H1 (cell line): ENCODE measurements at regions not wholly inside any gene's neighbourhood (a gene's known extent, or its start where the extent isn't known, plus 50 kb on each side); places are given as distances from the start of the nearest gene placed in this dataset.

Source experiments
- EZH2 ChIP-seq: fragments of 200-600 bp; sonication (generic); IDR thresholded peaks from 2 replicates; pipeline ENCODE4 v1.7.1; 2012; ENCODE audit warnings: low read depth, mild to moderate bottlenecking, moderate library complexity, low read length, inconsistent platforms; ENCODE audit not compliant: severe bottlenecking
- GABPA ChIP-seq: IDR thresholded peaks from 2 replicates; pipeline ENCODE4 v1.6.1; 2011; ENCODE audit warnings: mild to moderate bottlenecking, low read length, moderate library complexity, borderline replicate concordance; ENCODE audit not compliant: insufficient read depth
- MAFK ChIP-seq: IDR thresholded peaks from 2 replicates; pipeline ENCODE4 v1.6.1; 2012; ENCODE audit warnings: low read depth, mild to moderate bottlenecking, improper control_type of control experiment, low read length
- POLR2A ChIP-seq, 2 experiments: IDR thresholded peaks; 1 replicate in 1 of 2; 2 replicates in 1 of 2; pipeline ENCODE4 v1.6.1; 2011; ENCODE audit warnings: low read depth in 2 of 2, low read length in 2 of 2, mild to moderate bottlenecking in 2 of 2; ENCODE audit errors: control extremely low read depth in 1 of 2
- POU5F1 ChIP-seq: IDR thresholded peaks from 2 replicates; pipeline ENCODE4 v1.6.1; 2011; ENCODE audit warnings: low read depth, mild to moderate bottlenecking, low read length, moderate library complexity
- RAD21 ChIP-seq, 2 experiments: IDR thresholded peaks in 1 of 2; conservative IDR thresholded peaks in 1 of 2; 2 replicates each; pipeline ENCODE4 v1.6.1; 2011; ENCODE audit warnings: low read depth in 2 of 2, low read length in 2 of 2, improper control_type of control experiment in 1 of 2, inconsistent platforms in 1 of 2, mild to moderate bottlenecking in 1 of 2, moderate library complexity in 1 of 2
- TF ChIP-seq, protein P1 (sequence below), 3 experiments: IDR thresholded peaks; 1 replicate in 2 of 3; 2 replicates in 1 of 3; pipeline versions ENCODE4 v1.5.1 to v1.6.1; 2011; ENCODE audit warnings: low read length in 3 of 3, mild to moderate bottlenecking in 3 of 3, inconsistent platforms in 2 of 3, low read depth in 1 of 3, moderate library complexity in 1 of 3; ENCODE audit not compliant: insufficient read depth in 1 of 3; ENCODE audit errors: control extremely low read depth in 1 of 3
- TF ChIP-seq, protein P2 (sequence below): IDR thresholded peaks from 2 replicates; pipeline ENCODE4 v1.6.1; 2012; ENCODE audit warnings: inconsistent platforms
- TF ChIP-seq, protein P3 (sequence below): IDR thresholded peaks from 2 replicates; pipeline ENCODE4 v1.6.1; 2011; ENCODE audit warnings: low read depth, mild to moderate bottlenecking, low read length; ENCODE audit not compliant: insufficient read depth

DNA sequence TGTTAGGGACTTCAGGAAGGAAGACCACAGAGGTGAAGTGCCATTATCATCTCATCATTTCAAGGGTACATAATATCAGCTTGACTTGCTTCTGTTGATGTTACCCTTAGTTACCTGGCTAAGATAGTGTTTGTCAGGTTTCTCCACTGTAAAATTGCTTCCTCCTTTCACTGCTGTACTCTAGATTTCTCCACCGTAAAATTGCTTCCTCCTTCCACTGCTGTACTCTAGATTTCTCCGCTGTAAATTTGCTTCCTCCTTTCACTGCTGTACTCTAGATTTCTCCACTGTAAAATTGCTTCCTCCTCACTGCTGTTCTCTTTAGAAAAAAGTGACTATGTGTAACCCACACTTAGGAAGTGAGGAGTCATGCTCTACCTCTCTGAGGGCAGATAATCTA, 1460.3 kb downstream of the SUCLG1 start:
- no peak for TF ChIP-seq MAFK
- TF ChIP-seq, protein P1, sequence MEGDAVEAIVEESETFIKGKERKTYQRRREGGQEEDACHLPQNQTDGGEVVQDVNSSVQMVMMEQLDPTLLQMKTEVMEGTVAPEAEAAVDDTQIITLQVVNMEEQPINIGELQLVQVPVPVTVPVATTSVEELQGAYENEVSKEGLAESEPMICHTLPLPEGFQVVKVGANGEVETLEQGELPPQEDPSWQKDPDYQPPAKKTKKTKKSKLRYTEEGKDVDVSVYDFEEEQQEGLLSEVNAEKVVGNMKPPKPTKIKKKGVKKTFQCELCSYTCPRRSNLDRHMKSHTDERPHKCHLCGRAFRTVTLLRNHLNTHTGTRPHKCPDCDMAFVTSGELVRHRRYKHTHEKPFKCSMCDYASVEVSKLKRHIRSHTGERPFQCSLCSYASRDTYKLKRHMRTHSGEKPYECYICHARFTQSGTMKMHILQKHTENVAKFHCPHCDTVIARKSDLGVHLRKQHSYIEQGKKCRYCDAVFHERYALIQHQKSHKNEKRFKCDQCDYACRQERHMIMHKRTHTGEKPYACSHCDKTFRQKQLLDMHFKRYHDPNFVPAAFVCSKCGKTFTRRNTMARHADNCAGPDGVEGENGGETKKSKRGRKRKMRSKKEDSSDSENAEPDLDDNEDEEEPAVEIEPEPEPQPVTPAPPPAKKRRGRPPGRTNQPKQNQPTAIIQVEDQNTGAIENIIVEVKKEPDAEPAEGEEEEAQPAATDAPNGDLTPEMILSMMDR (IDR thresholded peaks at IDR 0.05; ENCODE audit: control extremely low read depth in 1 of 3, insufficient read depth in 1 of 3, low read depth in 1 of 3, low read length in 3 of 3) = no peak
- TF ChIP-seq EZH2 = no peak
- TF ChIP-seq, protein P2, sequence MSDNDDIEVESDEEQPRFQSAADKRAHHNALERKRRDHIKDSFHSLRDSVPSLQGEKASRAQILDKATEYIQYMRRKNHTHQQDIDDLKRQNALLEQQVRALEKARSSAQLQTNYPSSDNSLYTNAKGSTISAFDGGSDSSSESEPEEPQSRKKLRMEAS = no peak
- TF ChIP-seq POLR2A (IDR thresholded peaks at IDR 0.05; ENCODE audit: control extremely low read depth in 1 of 2, low read depth in 2 of 2, low read length in 2 of 2) = no peak
- no peak for TF ChIP-seq RAD21 (IDR thresholded peaks at IDR 0.05 in 1 of 2, conservative IDR thresholded peaks at IDR 0.05 in 1 of 2; ENCODE audit: low read depth in 2 of 2, low read length in 2 of 2)
- no peak for TF ChIP-seq GABPA
- TF ChIP-seq POU5F1 = no peak
- TF ChIP-seq, protein P3, sequence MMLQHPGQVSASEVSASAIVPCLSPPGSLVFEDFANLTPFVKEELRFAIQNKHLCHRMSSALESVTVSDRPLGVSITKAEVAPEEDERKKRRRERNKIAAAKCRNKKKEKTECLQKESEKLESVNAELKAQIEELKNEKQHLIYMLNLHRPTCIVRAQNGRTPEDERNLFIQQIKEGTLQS = no peak
